Neutrophil (primary cell): ENCODE measurements at regions not wholly inside any gene's neighbourhood (a gene's known extent, or its start where the extent isn't known, plus 50 kb on each side); places are given as distances from the start of the nearest gene placed in this dataset.

Experiments used
- H3K27ac ChIP-seq: fragments of 200-600 bp; sonication (generic); 2 replicates; pipeline ENCODE4 v1.5.1; 2016; ENCODE audit warnings: mild to moderate bottlenecking, moderate library complexity
- H3K27me3 ChIP-seq: fragments of 200-600 bp; sonication (generic); 2 replicates; pipeline ENCODE4 v1.6.0; 2016; ENCODE audit warnings: mild to moderate bottlenecking
- H3K36me3 ChIP-seq: fragments of 200-600 bp; sonication (generic); 2 replicates; pipeline ENCODE4 v1.5.1; 2017
- H3K4me1 ChIP-seq, 2 experiments: fragments of 200-600 bp in 1 of 2; sonication (generic) in 1 of 2; 1 replicate in 1 of 2; 2 replicates in 1 of 2; pipeline versions ENCODE4 v1.5.1 to v1.6.1; 2013 to 2016; ENCODE audit warnings: low read depth in 1 of 2, low read length in 1 of 2, mild to moderate bottlenecking in 1 of 2, moderate library complexity in 1 of 2; ENCODE audit not compliant: control insufficient read depth in 1 of 2, insufficient read depth in 1 of 2
- H3K4me3 ChIP-seq, 2 experiments: fragments of 200-600 bp in 1 of 2; sonication (generic) in 1 of 2; 1 replicate in 1 of 2; 2 replicates in 1 of 2; pipeline ENCODE4 v1.5.1; 2013 to 2016; ENCODE audit warnings: low read depth in 1 of 2, low read length in 1 of 2, mild to moderate bottlenecking in 1 of 2, moderate library complexity in 1 of 2
- H3K9me3 ChIP-seq: fragments of 200-600 bp; sonication (generic); 2 replicates; pipeline ENCODE4 v1.5.1; 2016
- TF ChIP-seq, protein P1 (sequence below): fragments of 200-600 bp; sonication (generic); IDR thresholded peaks from 2 replicates; pipeline ENCODE4 v1.5.1; 2016; ENCODE audit warnings: antibody characterized with exemption

DNA sequence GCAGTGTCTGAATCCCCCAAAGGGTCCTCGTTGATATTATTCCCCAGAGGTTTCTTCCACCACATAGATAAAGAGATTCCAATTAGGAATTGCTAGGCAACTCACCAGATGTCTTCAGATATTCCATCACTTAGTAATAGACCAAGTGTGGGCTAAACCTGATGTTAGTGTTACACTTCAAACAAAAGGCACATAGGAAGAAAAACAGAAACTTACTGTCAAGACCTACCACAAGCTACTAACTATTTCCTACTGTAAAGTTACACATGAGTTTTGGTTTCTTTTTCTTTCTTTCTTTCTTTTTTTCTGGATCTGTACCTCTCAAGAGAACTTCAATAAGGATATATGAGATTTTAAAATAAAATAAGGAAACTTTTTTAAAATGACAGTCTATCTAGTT is 879.1 kb upstream of the NEGR1 start:
- Histone ChIP-seq H3K4me3 (no peak overlapping the region), H3K27ac (no peak overlapping the region), H3K9me3 (no peaks in the 10 kb centered on the region), H3K36me3 (no peaks in the 10 kb centered on the region), H3K27me3 (no peaks in the 10 kb centered on the region), H3K4me1 (no peaks in the 10 kb centered on the region)
- TF ChIP-seq, protein P1, sequence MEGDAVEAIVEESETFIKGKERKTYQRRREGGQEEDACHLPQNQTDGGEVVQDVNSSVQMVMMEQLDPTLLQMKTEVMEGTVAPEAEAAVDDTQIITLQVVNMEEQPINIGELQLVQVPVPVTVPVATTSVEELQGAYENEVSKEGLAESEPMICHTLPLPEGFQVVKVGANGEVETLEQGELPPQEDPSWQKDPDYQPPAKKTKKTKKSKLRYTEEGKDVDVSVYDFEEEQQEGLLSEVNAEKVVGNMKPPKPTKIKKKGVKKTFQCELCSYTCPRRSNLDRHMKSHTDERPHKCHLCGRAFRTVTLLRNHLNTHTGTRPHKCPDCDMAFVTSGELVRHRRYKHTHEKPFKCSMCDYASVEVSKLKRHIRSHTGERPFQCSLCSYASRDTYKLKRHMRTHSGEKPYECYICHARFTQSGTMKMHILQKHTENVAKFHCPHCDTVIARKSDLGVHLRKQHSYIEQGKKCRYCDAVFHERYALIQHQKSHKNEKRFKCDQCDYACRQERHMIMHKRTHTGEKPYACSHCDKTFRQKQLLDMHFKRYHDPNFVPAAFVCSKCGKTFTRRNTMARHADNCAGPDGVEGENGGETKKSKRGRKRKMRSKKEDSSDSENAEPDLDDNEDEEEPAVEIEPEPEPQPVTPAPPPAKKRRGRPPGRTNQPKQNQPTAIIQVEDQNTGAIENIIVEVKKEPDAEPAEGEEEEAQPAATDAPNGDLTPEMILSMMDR: no peak

GRCh38 chr1:73160759-73161158 is 878.4 kb upstream of the NEGR1 start:
- Histone ChIP-seq H3K27ac (no peak overlapping the region), H3K9me3 (no peaks in the 10 kb centered on the region), H3K27me3 (no peaks in the 10 kb centered on the region), H3K36me3 (no peaks in the 10 kb centered on the region), H3K4me1 (no peaks in the 10 kb centered on the region), H3K4me3 (no peak overlapping the region)
- TF ChIP-seq, protein P1: no peak

DNA sequence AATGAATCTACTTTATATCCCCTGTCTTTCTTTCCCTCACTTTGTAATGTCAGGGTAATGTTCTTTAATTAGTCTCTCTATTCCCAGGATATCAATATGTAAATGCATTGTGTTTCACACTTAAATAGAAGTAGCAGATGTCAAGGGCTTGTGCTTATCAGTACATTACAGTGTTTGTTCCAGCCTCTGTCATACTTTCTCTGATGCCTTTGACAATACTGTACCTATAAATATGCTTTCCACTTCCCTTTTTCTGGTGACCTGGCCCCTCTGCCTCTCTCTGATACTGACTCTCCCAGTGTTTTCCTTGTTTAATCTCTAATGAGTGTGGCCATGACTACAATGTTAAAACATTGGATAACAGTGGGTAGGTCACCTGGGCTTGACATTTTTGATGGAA is 862.0 kb upstream of the NEGR1 start:
- TF ChIP-seq, protein P1: no peak
- Histone ChIP-seq H3K4me1 (no peaks in the 10 kb centered on the region), H3K27me3 (no peaks in the 10 kb centered on the region)

GRCh38 chr1:73136975-73137374 is 854.6 kb upstream of the NEGR1 start:
- Histone ChIP-seq H3K27ac (no peak overlapping the region), H3K4me1 (no peaks in the 10 kb centered on the region), H3K36me3 (no peaks in the 10 kb centered on the region), H3K27me3 (no peaks in the 10 kb centered on the region), H3K4me3 (no peak overlapping the region), H3K9me3 (no peaks in the 10 kb centered on the region)
- TF ChIP-seq, protein P1: no peak

More for the DNA sequence above, 862.0 kb upstream of the NEGR1 start:
- H3K4me3 ChIP-seq: no peak overlapping the region
- H3K36me3 ChIP-seq: no peaks in the 10 kb centered on the region
- no peak overlapping the region for H3K27ac ChIP-seq
- no peaks in the 10 kb centered on the region for H3K9me3 ChIP-seq

GRCh38 chr1:73106931-73107330 is 824.6 kb upstream of the NEGR1 start:
- Histone ChIP-seq H3K4me3 (no peak overlapping the region), H3K27ac (no peak overlapping the region), H3K36me3 (no peaks in the 10 kb centered on the region), H3K4me1 (no peaks in the 10 kb centered on the region), H3K27me3 (no peaks in the 10 kb centered on the region), H3K9me3 (no peaks in the 10 kb centered on the region)
- TF ChIP-seq, protein P1: no peak

GRCh38 chr1:73105755-73106154 is 823.4 kb upstream of the NEGR1 start:
- Histone ChIP-seq H3K27me3 (no peaks in the 10 kb centered on the region), H3K36me3 (no peaks in the 10 kb centered on the region), H3K27ac (no peak overlapping the region), H3K4me1 (no peaks in the 10 kb centered on the region), H3K4me3 (no peak overlapping the region), H3K9me3 (no peaks in the 10 kb centered on the region)
- TF ChIP-seq, protein P1: no peak
